ENCODE measurements at regions not wholly inside any gene's neighbourhood (a gene's known extent, or its start where the extent isn't known, plus 50 kb on each side); places are given as distances from the start of the nearest gene placed in this dataset.

- no peak overlapping the region for H3K4me3 ChIP-seq (ENCODE audit: low read depth, low read length)
- no peak for TF ChIP-seq CTCF (IDR thresholded peaks at IDR 0.05; ENCODE audit: insufficient read depth, low read length)
- no peak for DNase-seq (ENCODE audit: low read depth)
Observed at GRCh38 chr14:86104691-86105265, 574.8 kb downstream of the FLRT2 start.

DNA sequence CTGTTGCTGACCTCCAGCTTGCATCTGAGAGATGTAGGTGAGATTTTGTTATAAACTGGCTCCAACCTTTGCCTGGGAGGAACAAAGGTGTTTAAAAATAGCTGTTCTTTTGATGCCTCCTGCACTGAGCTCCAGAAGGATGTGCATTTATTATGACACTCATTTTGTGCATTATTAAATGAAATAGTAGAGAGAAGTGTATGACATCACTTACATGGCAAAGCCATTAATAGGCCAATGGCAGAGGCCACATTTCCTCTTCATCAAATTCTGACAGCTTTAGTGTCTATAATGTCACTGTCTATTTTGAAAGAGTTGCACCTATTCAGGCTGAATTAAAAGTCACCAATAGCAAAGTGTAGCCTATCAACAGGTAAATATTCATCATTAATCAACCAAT, 564.6 kb downstream of the FLRT2 start:
- no peak for DNase-seq (ENCODE audit: low read depth)
- TF ChIP-seq CTCF (IDR thresholded peaks at IDR 0.05; ENCODE audit: insufficient read depth, low read length), result no peak
- no peak overlapping the region for H3K4me3 ChIP-seq (ENCODE audit: low read depth, low read length)

- H3K4me3 ChIP-seq (ENCODE audit: low read depth, low read length), result no peak overlapping the region
- no peak for TF ChIP-seq CTCF (IDR thresholded peaks at IDR 0.05; ENCODE audit: insufficient read depth, low read length)
- DNase-seq (ENCODE audit: low read depth), result no peak
Observed at GRCh38 chr14:86091811-86092210, 561.9 kb downstream of the FLRT2 start.

- TF ChIP-seq CTCF (IDR thresholded peaks at IDR 0.05; ENCODE audit: insufficient read depth, low read length), result no peak
- no peak overlapping the region for H3K4me3 ChIP-seq (ENCODE audit: low read depth, low read length)
- no peak for DNase-seq (ENCODE audit: low read depth)
Observed at GRCh38 chr14:86088156-86088555, 558.2 kb downstream of the FLRT2 start.

DNA sequence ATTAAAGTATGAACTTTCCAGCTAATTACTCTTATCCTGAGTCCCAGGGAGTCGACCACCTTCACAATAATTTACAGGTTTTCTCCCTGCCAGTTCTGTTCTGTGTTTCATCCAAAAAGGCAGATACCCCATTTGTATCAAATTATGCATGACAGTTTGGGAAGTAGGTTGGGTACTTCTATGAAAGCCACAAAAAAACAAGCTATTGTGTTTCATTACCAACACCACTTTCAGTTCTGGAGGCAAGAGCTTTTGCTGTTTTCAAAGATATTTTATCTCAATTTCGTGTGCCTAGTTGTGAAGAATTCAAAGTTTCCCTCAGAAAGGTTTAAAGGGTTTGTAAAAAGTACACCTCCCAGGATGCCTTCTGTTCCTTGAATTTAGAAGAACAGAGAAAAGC, 557.4 kb downstream of the FLRT2 start:
- no peak overlapping the region for H3K4me3 ChIP-seq (ENCODE audit: low read depth, low read length)
- DNase-seq (ENCODE audit: low read depth), result no peak
- TF ChIP-seq CTCF (IDR thresholded peaks at IDR 0.05; ENCODE audit: insufficient read depth, low read length), result no peak

GRCh38 chr14:86086962-86087361, 557.0 kb downstream of the FLRT2 start:
- no peak for TF ChIP-seq CTCF (IDR thresholded peaks at IDR 0.05; ENCODE audit: insufficient read depth, low read length)

DNA sequence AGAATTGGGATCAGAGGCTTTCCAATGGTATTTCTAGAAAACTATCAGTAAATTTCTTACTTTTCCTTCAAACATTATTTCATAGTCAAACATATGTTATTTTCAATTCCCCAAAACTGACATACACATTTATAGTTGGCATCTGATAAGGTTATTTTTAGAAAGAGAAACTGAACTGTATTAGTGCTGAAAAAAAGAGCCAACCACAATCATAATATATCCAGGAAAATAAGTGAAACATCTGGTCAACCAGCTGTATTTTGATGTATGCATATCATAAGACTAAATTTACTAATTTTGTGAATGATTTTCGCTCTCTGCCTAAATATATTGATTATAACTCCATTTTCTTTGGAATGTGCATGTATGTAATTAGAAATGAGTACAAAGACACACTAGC, 554.2 kb downstream of the FLRT2 start:
- no peak for DNase-seq (ENCODE audit: low read depth)
- no peak overlapping the region for H3K4me3 ChIP-seq (ENCODE audit: low read depth, low read length)
- no peak for TF ChIP-seq CTCF (IDR thresholded peaks at IDR 0.05; ENCODE audit: insufficient read depth, low read length)

More at GRCh38 chr14:86086962-86087361, 557.0 kb downstream of the FLRT2 start:
- no peak overlapping the region for H3K4me3 ChIP-seq (ENCODE audit: low read depth, low read length)
- no peak for DNase-seq (ENCODE audit: low read depth)
